ENCODE measurements at regions not wholly inside any gene's neighbourhood (a gene's known extent, or its start where the extent isn't known, plus 50 kb on each side); places are given as distances from the start of the nearest gene placed in this dataset.

DNA sequence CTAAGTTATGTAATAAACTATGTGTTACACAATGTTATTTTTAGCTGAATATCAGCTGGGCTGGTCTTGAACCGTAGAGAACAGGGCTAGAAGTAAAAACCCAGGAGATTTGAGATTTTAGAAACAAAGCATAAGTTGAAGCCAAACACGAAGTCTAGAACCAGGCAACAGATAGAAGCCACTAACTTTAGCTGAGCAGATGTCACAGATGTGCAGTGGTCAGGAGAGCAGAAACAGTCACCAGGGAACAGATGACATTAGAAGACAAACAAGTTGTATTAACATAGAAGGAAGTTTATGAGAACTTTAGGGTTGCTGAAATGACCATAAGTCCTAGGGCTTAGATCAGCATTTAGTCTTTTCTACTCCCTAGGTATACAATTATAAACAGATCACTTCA is 731.0 kb downstream of the ZNF385D start:
- intact Hi-C loops (cut with micrococcal nuclease), result no loop called here
- no peak overlapping the region for H3K27ac ChIP-seq (ENCODE audit: insufficient read depth, low read length)
- peaks cover 5% of the 10 kb centered on the region for H3K9me3 ChIP-seq (ENCODE audit: control insufficient read depth, insufficient read depth, low read length)
- no peak overlapping the region for H2BK120ac ChIP-seq (ENCODE audit: low read depth, low read length)
- TF ChIP-seq BHLHE40 (IDR thresholded peaks at IDR 0.05; ENCODE audit: low read depth, low read length), result no peak
- TF ChIP-seq, protein P1, sequence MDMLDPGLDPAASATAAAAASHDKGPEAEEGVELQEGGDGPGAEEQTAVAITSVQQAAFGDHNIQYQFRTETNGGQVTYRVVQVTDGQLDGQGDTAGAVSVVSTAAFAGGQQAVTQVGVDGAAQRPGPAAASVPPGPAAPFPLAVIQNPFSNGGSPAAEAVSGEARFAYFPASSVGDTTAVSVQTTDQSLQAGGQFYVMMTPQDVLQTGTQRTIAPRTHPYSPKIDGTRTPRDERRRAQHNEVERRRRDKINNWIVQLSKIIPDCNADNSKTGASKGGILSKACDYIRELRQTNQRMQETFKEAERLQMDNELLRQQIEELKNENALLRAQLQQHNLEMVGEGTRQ (IDR thresholded peaks at IDR 0.05; ENCODE audit: low read depth, low read length), result no peak
- TF ChIP-seq, protein P2, sequence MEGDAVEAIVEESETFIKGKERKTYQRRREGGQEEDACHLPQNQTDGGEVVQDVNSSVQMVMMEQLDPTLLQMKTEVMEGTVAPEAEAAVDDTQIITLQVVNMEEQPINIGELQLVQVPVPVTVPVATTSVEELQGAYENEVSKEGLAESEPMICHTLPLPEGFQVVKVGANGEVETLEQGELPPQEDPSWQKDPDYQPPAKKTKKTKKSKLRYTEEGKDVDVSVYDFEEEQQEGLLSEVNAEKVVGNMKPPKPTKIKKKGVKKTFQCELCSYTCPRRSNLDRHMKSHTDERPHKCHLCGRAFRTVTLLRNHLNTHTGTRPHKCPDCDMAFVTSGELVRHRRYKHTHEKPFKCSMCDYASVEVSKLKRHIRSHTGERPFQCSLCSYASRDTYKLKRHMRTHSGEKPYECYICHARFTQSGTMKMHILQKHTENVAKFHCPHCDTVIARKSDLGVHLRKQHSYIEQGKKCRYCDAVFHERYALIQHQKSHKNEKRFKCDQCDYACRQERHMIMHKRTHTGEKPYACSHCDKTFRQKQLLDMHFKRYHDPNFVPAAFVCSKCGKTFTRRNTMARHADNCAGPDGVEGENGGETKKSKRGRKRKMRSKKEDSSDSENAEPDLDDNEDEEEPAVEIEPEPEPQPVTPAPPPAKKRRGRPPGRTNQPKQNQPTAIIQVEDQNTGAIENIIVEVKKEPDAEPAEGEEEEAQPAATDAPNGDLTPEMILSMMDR (conservative IDR thresholded peaks at IDR 0.05; ENCODE audit: low read depth, low read length), result no peak
- TF ChIP-seq SMC3 (IDR thresholded peaks at IDR 0.05; ENCODE audit: low read depth, low read length), result no peak
- TF ChIP-seq, protein P3, sequence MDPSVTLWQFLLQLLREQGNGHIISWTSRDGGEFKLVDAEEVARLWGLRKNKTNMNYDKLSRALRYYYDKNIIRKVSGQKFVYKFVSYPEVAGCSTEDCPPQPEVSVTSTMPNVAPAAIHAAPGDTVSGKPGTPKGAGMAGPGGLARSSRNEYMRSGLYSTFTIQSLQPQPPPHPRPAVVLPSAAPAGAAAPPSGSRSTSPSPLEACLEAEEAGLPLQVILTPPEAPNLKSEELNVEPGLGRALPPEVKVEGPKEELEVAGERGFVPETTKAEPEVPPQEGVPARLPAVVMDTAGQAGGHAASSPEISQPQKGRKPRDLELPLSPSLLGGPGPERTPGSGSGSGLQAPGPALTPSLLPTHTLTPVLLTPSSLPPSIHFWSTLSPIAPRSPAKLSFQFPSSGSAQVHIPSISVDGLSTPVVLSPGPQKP (IDR thresholded peaks at IDR 0.05; ENCODE audit: borderline replicate concordance, low read depth, low read length), result no peak
- TF ChIP-seq MXI1 (IDR thresholded peaks at IDR 0.05; ENCODE audit: borderline replicate concordance, low read depth, low read length), result no peak
- TF ChIP-seq FOS (IDR thresholded peaks at IDR 0.05; ENCODE audit: low read depth, low read length), result no peak
- TF ChIP-seq RFX5 (IDR thresholded peaks at IDR 0.05; ENCODE audit: low read depth, low read length), result no peak
- TF ChIP-seq CHD1 (IDR thresholded peaks at IDR 0.05; ENCODE audit: low read depth, low read length), result no peak
- TF ChIP-seq RCOR1 (IDR thresholded peaks at IDR 0.05; ENCODE audit: insufficient replicate concordance, low read length), result no peak
- no peak for TF ChIP-seq CEBPB (IDR thresholded peaks at IDR 0.05; ENCODE audit: low read depth, low read length)
- TF ChIP-seq NFE2L2 (IDR thresholded peaks at IDR 0.05; ENCODE audit: low read depth, low read length), result no peak
- ChIA-PET CTCF (no interaction called here), POLR2A (ENCODE audit: unreplicated experiment) (no interaction called here)
- H3K14ac ChIP-seq (replicated peaks; ENCODE audit: low read depth, low read length), result no peak overlapping the region
- H4K5ac ChIP-seq (ENCODE audit: low read depth, low read length), result no peak overlapping the region
- no peaks in the 10 kb centered on the region for H4K20me1 ChIP-seq (ENCODE audit: insufficient read depth, low read length)
- no peak overlapping the region for H4K91ac ChIP-seq (ENCODE audit: insufficient read depth, low read depth, low read length)
- no peak overlapping the region for H3K9ac ChIP-seq (ENCODE audit: low read depth, low read length)
- H3K18ac ChIP-seq (ENCODE audit: low read depth, low read length), result no peak overlapping the region
- H2BK15ac ChIP-seq (ENCODE audit: low read depth, low read length), result no peak overlapping the region
- no peak overlapping the region for H4K8ac ChIP-seq (ENCODE audit: low read depth in 2 of 2, low read length in 2 of 2)
- no peaks in the 10 kb centered on the region for H3K36me3 ChIP-seq (ENCODE audit: control insufficient read depth, insufficient read depth, low read length)
- no peak overlapping the region for H2BK20ac ChIP-seq (ENCODE audit: low read depth, low read length)
- H3K79me1 ChIP-seq (ENCODE audit: low read depth in 1 of 2, low read length in 2 of 2), result no peaks in the 10 kb centered on the region
- H3K56ac ChIP-seq (ENCODE audit: extremely low read depth, insufficient read depth, low read length), result no peak overlapping the region
- H2AK5ac ChIP-seq (ENCODE audit: low read depth, low read length), result no peak overlapping the region
- no peak overlapping the region for H2AK9ac ChIP-seq (replicated peaks; ENCODE audit: low read depth, low read length, poor library complexity)
- no peak overlapping the region for H3K4me2 ChIP-seq (ENCODE audit: low read depth, low read length)
- in situ Hi-C loops (cut with MboI; ENCODE audit: low sequenced_read_pairs), result no loop called here
- no peak overlapping the region for H2BK5ac ChIP-seq (ENCODE audit: low read depth, low read length, poor library complexity, severe bottlenecking)
- dilution Hi-C loops (cut with HindIII; ENCODE audit: low sequenced_read_pairs, unreplicated experiment), result no loop called here
- H3K4ac ChIP-seq (ENCODE audit: low read depth, low read length), result no peak overlapping the region
- no peak for DNase-seq
- H3K4me3 ChIP-seq (ENCODE audit: insufficient read depth, low read depth, low read length), result no peak overlapping the region
- no TSS peak for BruUV-seq (replicated peaks)
- no peaks in the 10 kb centered on the region for H3K9me1 ChIP-seq (ENCODE audit: insufficient read depth, low read length)
- H3K23ac ChIP-seq (ENCODE audit: low read depth, low read length), result no peak overlapping the region
- H3K27me3 ChIP-seq (ENCODE audit: control insufficient read depth, insufficient read depth, low read length), result no peaks in the 10 kb centered on the region
- H2AFZ ChIP-seq (replicated peaks; ENCODE audit: low read length, poor library complexity), result no peak overlapping the region
- WGBS, 2 experiments (ENCODE audit: extremely low coverage in 2 of 2, insufficient read length in 1 of 2), result 25% methylated on average over 2 of the region's 2 CpGs; no CpG with 5 or more reads in 1 of the 2 experiments
- H3K4me1 ChIP-seq (ENCODE audit: control insufficient read depth, insufficient read depth, low read length), result no peaks in the 10 kb centered on the region
- ATAC-seq (ENCODE audit: low read depth), result no peak
